Stimulated activated naive B cell treated with anti-CD40 and anti-IgM and Interleukin-4, amounts not matched to agents 10 μg/mL and 1 μg/mL and 100 μg/mL, for 72 hours (primary cell): ENCODE measurements at regions not wholly inside any gene's neighbourhood (a gene's known extent, or its start where the extent isn't known, plus 50 kb on each side); places are given as distances from the start of the nearest gene placed in this dataset.

ENCODE experiments used
- ATAC-seq, 2 donors: fragments of 150-1000 bp; cut with Tn5 transposase; replicated peaks; 2 replicates each; pipeline ENCODE4 v1.10.0; 2021; ENCODE audit warnings: moderate library complexity in 1 of 2
- DNase-seq: peaks from one replicate; pipeline ENCODE4 v3.0.0; 2021
- H3K27ac Mint-ChIP-seq: one replicate; pipeline ENCODE4 v1.8.0; 2022; ENCODE audit warnings: mild to moderate bottlenecking, mixed read lengths
- H3K27me3 Mint-ChIP-seq, 2 donors: one replicate each; pipeline ENCODE4 v1.8.0; 2022; ENCODE audit warnings: mixed read lengths in 2 of 2
- H3K36me3 Mint-ChIP-seq, 2 donors: one replicate each; pipeline ENCODE4 v1.8.0; 2022; ENCODE audit warnings: mixed read lengths in 2 of 2, mild to moderate bottlenecking in 1 of 2
- H3K4me1 Mint-ChIP-seq, 2 donors: one replicate each; pipeline ENCODE4 v1.8.0; 2022; ENCODE audit warnings: mixed read lengths in 2 of 2, mild to moderate bottlenecking in 1 of 2
- H3K4me3 Mint-ChIP-seq, 2 donors: one replicate each; pipeline ENCODE4 v1.8.0; 2022; ENCODE audit warnings: mild to moderate bottlenecking in 2 of 2, mixed read lengths in 2 of 2, moderate library complexity in 1 of 2
- H3K9me3 Mint-ChIP-seq, 2 donors: one replicate each; pipeline ENCODE4 v1.8.0; 2022; ENCODE audit warnings: mixed read lengths in 2 of 2, mild to moderate bottlenecking in 1 of 2

- DNase-seq: no peak
- ATAC-seq: no peak
- Mint-ChIP-seq H3K36me3 (no peaks in the 10 kb centered on the region), H3K27ac (no peak overlapping the region), H3K4me1 (no peaks in the 10 kb centered on the region), H3K4me3 (no peak overlapping the region), H3K27me3 (peaks cover 0 to 7% of the 10 kb centered on the region in 2 donors), H3K9me3 (peaks cover 3 to 4% of the 10 kb centered on the region in 2 donors)
Measured at GRCh38 chr9:115637661-115638060, 515.9 kb upstream of the PAPPA start.

- ATAC-seq: no peak
- no peaks in the 10 kb centered on the region for H3K4me1 Mint-ChIP-seq
- no peak for DNase-seq
- H3K36me3 Mint-ChIP-seq: no peaks in the 10 kb centered on the region
- no peak overlapping the region for H3K27ac Mint-ChIP-seq
- H3K27me3 Mint-ChIP-seq: no peaks in the 10 kb centered on the region
- H3K9me3 Mint-ChIP-seq: peaks cover 3 to 4% of the 10 kb centered on the region in 2 donors
- no peak overlapping the region for H3K4me3 Mint-ChIP-seq
Measured at GRCh38 chr9:115640887-115641286, 512.7 kb upstream of the PAPPA start.

GRCh38 chr9:115642285-115642684 is 511.3 kb upstream of the PAPPA start:
- Mint-ChIP-seq H3K9me3 (peaks cover 0 to 1% of the 10 kb centered on the region in 2 donors), H3K4me3 (no peak overlapping the region), H3K27ac (no peak overlapping the region), H3K36me3 (no peaks in the 10 kb centered on the region), H3K4me1 (no peaks in the 10 kb centered on the region), H3K27me3 (no peaks in the 10 kb centered on the region)
- no peak for ATAC-seq
- DNase-seq: no peak

GRCh38 chr9:115643948-115644727 is 509.5 kb upstream of the PAPPA start:
- no peaks in the 10 kb centered on the region for H3K27me3 Mint-ChIP-seq
- no peaks in the 10 kb centered on the region for H3K36me3 Mint-ChIP-seq
- H3K4me1 Mint-ChIP-seq: no peaks in the 10 kb centered on the region
- H3K27ac Mint-ChIP-seq: no peak overlapping the region
- H3K9me3 Mint-ChIP-seq: peaks cover 0 to 1% of the 10 kb centered on the region in 2 donors
- DNase-seq: no peak
- ATAC-seq: no peak
- no peak overlapping the region for H3K4me3 Mint-ChIP-seq

- H3K4me1 Mint-ChIP-seq: no peaks in the 10 kb centered on the region
- no peaks in the 10 kb centered on the region for H3K36me3 Mint-ChIP-seq
- no peak overlapping the region for H3K4me3 Mint-ChIP-seq
- no peaks in the 10 kb centered on the region for H3K27me3 Mint-ChIP-seq
- H3K27ac Mint-ChIP-seq: no peak overlapping the region
- no peak for DNase-seq
- ATAC-seq: no peak
- peaks cover 0 to 2% of the 10 kb centered on the region in 2 donors for H3K9me3 Mint-ChIP-seq
Measured at GRCh38 chr9:115649991-115650472, 503.6 kb upstream of the PAPPA start.

GRCh38 chr9:115650768-115651167 is 502.8 kb upstream of the PAPPA start:
- H3K9me3 Mint-ChIP-seq: peaks cover 0 to 2% of the 10 kb centered on the region in 2 donors
- no peaks in the 10 kb centered on the region for H3K4me1 Mint-ChIP-seq
- no peak overlapping the region for H3K27ac Mint-ChIP-seq
- H3K4me3 Mint-ChIP-seq: no peak overlapping the region
- ATAC-seq: no peak
- H3K27me3 Mint-ChIP-seq: no peaks in the 10 kb centered on the region
- no peaks in the 10 kb centered on the region for H3K36me3 Mint-ChIP-seq
- DNase-seq: no peak

GRCh38 chr9:115651461-115651860 is 502.1 kb upstream of the PAPPA start:
- ATAC-seq: no peak
- no peaks in the 10 kb centered on the region for H3K36me3 Mint-ChIP-seq
- no peaks in the 10 kb centered on the region for H3K4me1 Mint-ChIP-seq

GRCh38 chr9:115653171-115653606 is 500.4 kb upstream of the PAPPA start:
- H3K27ac Mint-ChIP-seq: no peak overlapping the region
- no peaks in the 10 kb centered on the region for H3K27me3 Mint-ChIP-seq
- no peaks in the 10 kb centered on the region for H3K4me1 Mint-ChIP-seq
- no peaks in the 10 kb centered on the region for H3K36me3 Mint-ChIP-seq
- no peak overlapping the region for H3K4me3 Mint-ChIP-seq
- ATAC-seq (no peak), DNase-seq (no peak)
- H3K9me3 Mint-ChIP-seq: peaks cover 0 to 2% of the 10 kb centered on the region in 2 donors

More at GRCh38 chr9:115651461-115651860, 502.1 kb upstream of the PAPPA start:
- Mint-ChIP-seq H3K27me3 (no peaks in the 10 kb centered on the region), H3K27ac (no peak overlapping the region), H3K9me3 (peaks cover 0 to 2% of the 10 kb centered on the region in 2 donors), H3K4me3 (no peak overlapping the region)
- no peak for DNase-seq

- no peaks in the 10 kb centered on the region for H3K36me3 Mint-ChIP-seq
- H3K9me3 Mint-ChIP-seq: no peaks in the 10 kb centered on the region
- ATAC-seq: no peak
- no peaks in the 10 kb centered on the region for H3K27me3 Mint-ChIP-seq
- no peaks in the 10 kb centered on the region for H3K4me1 Mint-ChIP-seq
- H3K27ac Mint-ChIP-seq: no peak overlapping the region
- DNase-seq: no peak
- H3K4me3 Mint-ChIP-seq: no peak overlapping the region
Measured at GRCh38 chr9:115657695-115658094, 495.9 kb upstream of the PAPPA start.

GRCh38 chr9:115665519-115665918 is 488.1 kb upstream of the PAPPA start:
- no peak for DNase-seq
- no peak for ATAC-seq
- Mint-ChIP-seq H3K27me3 (no peaks in the 10 kb centered on the region), H3K4me3 (no peak overlapping the region), H3K36me3 (no peaks in the 10 kb centered on the region), H3K9me3 (no peaks in the 10 kb centered on the region), H3K4me1 (no peaks in the 10 kb centered on the region), H3K27ac (no peak overlapping the region)

GRCh38 chr9:115668521-115668920 is 485.1 kb upstream of the PAPPA start:
- ATAC-seq (no peak), DNase-seq (no peak)
- Mint-ChIP-seq H3K4me1 (no peaks in the 10 kb centered on the region), H3K36me3 (no peaks in the 10 kb centered on the region), H3K9me3 (peaks cover 0 to 2% of the 10 kb centered on the region in 2 donors), H3K4me3 (no peak overlapping the region), H3K27me3 (no peaks in the 10 kb centered on the region), H3K27ac (no peak overlapping the region)

- Mint-ChIP-seq H3K36me3 (no peaks in the 10 kb centered on the region), H3K27me3 (no peaks in the 10 kb centered on the region), H3K9me3 (peaks cover 2 to 5% of the 10 kb centered on the region in 2 donors), H3K27ac (no peak overlapping the region), H3K4me3 (no peak overlapping the region), H3K4me1 (no peaks in the 10 kb centered on the region)
- DNase-seq (no peak), ATAC-seq (no peak)
Measured at GRCh38 chr9:115671236-115671962, 482.2 kb upstream of the PAPPA start.

GRCh38 chr9:115671963-115672305 is 481.7 kb upstream of the PAPPA start:
- ATAC-seq (no peak), DNase-seq (no peak)
- Mint-ChIP-seq H3K27me3 (no peaks in the 10 kb centered on the region), H3K4me1 (no peaks in the 10 kb centered on the region), H3K36me3 (no peaks in the 10 kb centered on the region), H3K9me3 (peaks cover 6 to 10% of the 10 kb centered on the region in 2 donors), H3K4me3 (no peak overlapping the region), H3K27ac (no peak overlapping the region)

- no peak for ATAC-seq
- no peaks in the 10 kb centered on the region for H3K4me1 Mint-ChIP-seq
Measured at GRCh38 chr9:115672477-115673316, 480.9 kb upstream of the PAPPA start.

More at GRCh38 chr9:115672477-115673316, 480.9 kb upstream of the PAPPA start:
- no peak for DNase-seq
- Mint-ChIP-seq H3K4me3 (no peak overlapping the region), H3K9me3 (peaks cover 6 to 10% of the 10 kb centered on the region in 2 donors), H3K27ac (no peak overlapping the region), H3K27me3 (no peaks in the 10 kb centered on the region), H3K36me3 (no peaks in the 10 kb centered on the region)
